Stimulated activated naive CD8-positive, alpha-beta T cell treated with anti-CD3 and anti-CD28 coated beads, Interleukin-15, amount 100 ng/mL, for 72 hours (primary cell): ENCODE measurements at regions not wholly inside any gene's neighbourhood (a gene's known extent, or its start where the extent isn't known, plus 50 kb on each side); places are given as distances from the start of the nearest gene placed in this dataset.
A peak's percentile ranks its signal among the peaks of the same experiment; 100 is the strongest.

Experiments
- ATAC-seq: fragments of 150-1000 bp; cut with Tn5 transposase; 2 replicates; pipeline ENCODE4 v1.10.0; 2021; ENCODE audit warnings: mild to moderate bottlenecking, moderate library complexity
- DNase-seq, 2 donors: peaks; one replicate each; pipeline ENCODE4 v3.0.0; 2021 to 2022
- H3K27ac Mint-ChIP-seq, 2 donors: one replicate each; pipeline ENCODE4 v1.8.0; 2022; ENCODE audit warnings: mild to moderate bottlenecking in 2 of 2, mixed read lengths in 2 of 2, moderate library complexity in 2 of 2
- H3K27me3 Mint-ChIP-seq: one replicate; pipeline ENCODE4 v1.8.0; 2022; ENCODE audit warnings: mixed read lengths
- H3K4me1 Mint-ChIP-seq: one replicate; pipeline ENCODE4 v1.8.0; 2022; ENCODE audit warnings: mild to moderate bottlenecking, mixed read lengths
- H3K4me3 Mint-ChIP-seq, 2 donors: one replicate each; pipeline ENCODE4 v1.8.0; 2022; ENCODE audit warnings: mild to moderate bottlenecking in 2 of 2, mixed read lengths in 2 of 2, moderate library complexity in 1 of 2
- H3K9me3 Mint-ChIP-seq, 2 donors: one replicate each; pipeline ENCODE4 v1.8.0; 2022; ENCODE audit warnings: mixed read lengths in 2 of 2

- Mint-ChIP-seq H3K4me3 (no peak overlapping the region), H3K27me3 (no peaks in the 10 kb centered on the region), H3K9me3 (no peaks in the 10 kb centered on the region), H3K4me1 (no peaks in the 10 kb centered on the region), H3K27ac (no peak overlapping the region)
- ATAC-seq (no peak), DNase-seq (no peak)
These were observed 75.5 kb downstream of the HMX1 start for GRCh38 chr4:8796096-8796495.

GRCh38 chr4:8795140-8795539 lies 76.5 kb downstream of the HMX1 start:
- Mint-ChIP-seq H3K27me3 (no peaks in the 10 kb centered on the region), H3K4me1 (no peaks in the 10 kb centered on the region), H3K9me3 (no peaks in the 10 kb centered on the region), H3K4me3 (no peak overlapping the region), H3K27ac (no peak overlapping the region)
- no peak for DNase-seq
- ATAC-seq, result no peak

- no peak overlapping the region for H3K4me3 Mint-ChIP-seq
- H3K4me1 Mint-ChIP-seq, result no peaks in the 10 kb centered on the region
- no peak for DNase-seq
- no peak overlapping the region for H3K27ac Mint-ChIP-seq
- ATAC-seq, result no peak
- no peaks in the 10 kb centered on the region for H3K27me3 Mint-ChIP-seq
- H3K9me3 Mint-ChIP-seq, result no peaks in the 10 kb centered on the region
These were observed 77.1 kb downstream of the HMX1 start for GRCh38 chr4:8794491-8794890.

GRCh38 chr4:8793571-8794160 lies 78.0 kb downstream of the HMX1 start:
- H3K4me3 Mint-ChIP-seq, result no peak overlapping the region
- DNase-seq (no peak), ATAC-seq (no peak)
- no peaks in the 10 kb centered on the region for H3K4me1 Mint-ChIP-seq
- H3K9me3 Mint-ChIP-seq, result no peaks in the 10 kb centered on the region
- H3K27ac Mint-ChIP-seq, result no peak overlapping the region
- no peaks in the 10 kb centered on the region for H3K27me3 Mint-ChIP-seq

GRCh38 chr4:8792491-8792890 lies 79.1 kb downstream of the HMX1 start:
- Mint-ChIP-seq H3K4me3 (no peak overlapping the region), H3K27ac (no peak overlapping the region), H3K9me3 (no peaks in the 10 kb centered on the region), H3K4me1 (no peaks in the 10 kb centered on the region), H3K27me3 (no peaks in the 10 kb centered on the region)
- ATAC-seq (peak; percentile 21), DNase-seq (no peak)

- no peak overlapping the region for H3K4me3 Mint-ChIP-seq
- no peaks in the 10 kb centered on the region for H3K27me3 Mint-ChIP-seq
- DNase-seq (no peak), ATAC-seq (no peak)
- H3K9me3 Mint-ChIP-seq, result no peaks in the 10 kb centered on the region
- H3K4me1 Mint-ChIP-seq, result no peaks in the 10 kb centered on the region
- no peak overlapping the region for H3K27ac Mint-ChIP-seq
These were observed 80.0 kb downstream of the HMX1 start for GRCh38 chr4:8791609-8792008.

- H3K27ac Mint-ChIP-seq, result no peak overlapping the region
- H3K9me3 Mint-ChIP-seq, result no peaks in the 10 kb centered on the region
- no peaks in the 10 kb centered on the region for H3K4me1 Mint-ChIP-seq
- ATAC-seq (no peak), DNase-seq (no peak)
- H3K4me3 Mint-ChIP-seq, result no peak overlapping the region
- no peaks in the 10 kb centered on the region for H3K27me3 Mint-ChIP-seq
These were observed 80.9 kb downstream of the HMX1 start for GRCh38 chr4:8790749-8791148.

- Mint-ChIP-seq H3K4me1 (no peaks in the 10 kb centered on the region), H3K27me3 (no peaks in the 10 kb centered on the region), H3K4me3 (no peak overlapping the region), H3K9me3 (no peaks in the 10 kb centered on the region), H3K27ac (no peak overlapping the region)
- ATAC-seq, result no peak
- no peak for DNase-seq
These were observed 83.5 kb downstream of the HMX1 start for GRCh38 chr4:8788174-8788573.

GRCh38 chr4:8786166-8786565 lies 85.5 kb downstream of the HMX1 start:
- H3K27ac Mint-ChIP-seq, result peak overlapping the region in 1 of 2 donors; percentile 42
- ATAC-seq (no peak), DNase-seq (no peak)
- H3K4me3 Mint-ChIP-seq, result no peak overlapping the region
- H3K4me1 Mint-ChIP-seq, result no peaks in the 10 kb centered on the region
- H3K9me3 Mint-ChIP-seq, result no peaks in the 10 kb centered on the region
- peaks cover 7% of the 10 kb centered on the region for H3K27me3 Mint-ChIP-seq

- H3K4me3 Mint-ChIP-seq, result no peak overlapping the region
- peaks cover 7% of the 10 kb centered on the region for H3K27me3 Mint-ChIP-seq
- DNase-seq, result no peak
- no peak for ATAC-seq
- H3K4me1 Mint-ChIP-seq, result no peaks in the 10 kb centered on the region
- peak overlapping the region in 1 of 2 donors; percentile 42 for H3K27ac Mint-ChIP-seq
- H3K9me3 Mint-ChIP-seq, result no peaks in the 10 kb centered on the region
These were observed 85.9 kb downstream of the HMX1 start for GRCh38 chr4:8785656-8786142.

- H3K27ac Mint-ChIP-seq, result no peak overlapping the region
- no peak for DNase-seq
- no peaks in the 10 kb centered on the region for H3K9me3 Mint-ChIP-seq
- no peak overlapping the region for H3K4me3 Mint-ChIP-seq
- ATAC-seq, result no peak
- peaks cover 7% of the 10 kb centered on the region for H3K27me3 Mint-ChIP-seq
- H3K4me1 Mint-ChIP-seq, result no peaks in the 10 kb centered on the region
These were observed 87.9 kb downstream of the HMX1 start for GRCh38 chr4:8783736-8784135.

- Mint-ChIP-seq H3K27me3 (peaks cover 7% of the 10 kb centered on the region), H3K4me1 (no peaks in the 10 kb centered on the region), H3K4me3 (no peak overlapping the region), H3K27ac (no peak overlapping the region), H3K9me3 (no peaks in the 10 kb centered on the region)
- no peak for ATAC-seq
- no peak for DNase-seq
These were observed 89.5 kb downstream of the HMX1 start for GRCh38 chr4:8782135-8782534.

GRCh38 chr4:8781641-8782040 lies 90.0 kb downstream of the HMX1 start:
- no peaks in the 10 kb centered on the region for H3K4me1 Mint-ChIP-seq
- peaks cover 7% of the 10 kb centered on the region for H3K27me3 Mint-ChIP-seq
- DNase-seq (no peak), ATAC-seq (no peak)
- H3K27ac Mint-ChIP-seq, result no peak overlapping the region
- no peak overlapping the region for H3K4me3 Mint-ChIP-seq
- no peaks in the 10 kb centered on the region for H3K9me3 Mint-ChIP-seq

GRCh38 chr4:8780596-8781368 lies 90.9 kb downstream of the HMX1 start:
- no peak overlapping the region for H3K4me3 Mint-ChIP-seq
- ATAC-seq, result no peak
- no peaks in the 10 kb centered on the region for H3K9me3 Mint-ChIP-seq
- H3K27me3 Mint-ChIP-seq, result peaks cover 7% of the 10 kb centered on the region
- no peak overlapping the region for H3K27ac Mint-ChIP-seq
- no peaks in the 10 kb centered on the region for H3K4me1 Mint-ChIP-seq
- DNase-seq, result no peak

- H3K4me3 Mint-ChIP-seq, result no peak overlapping the region
- no peak overlapping the region for H3K27ac Mint-ChIP-seq
- no peaks in the 10 kb centered on the region for H3K9me3 Mint-ChIP-seq
- H3K4me1 Mint-ChIP-seq, result no peaks in the 10 kb centered on the region
- ATAC-seq, result no peak
- DNase-seq, result no peak
- peaks cover 7% of the 10 kb centered on the region for H3K27me3 Mint-ChIP-seq
These were observed 91.6 kb downstream of the HMX1 start for GRCh38 chr4:8780086-8780485.

GRCh38 chr4:8779490-8779932 lies 92.1 kb downstream of the HMX1 start:
- Mint-ChIP-seq H3K27me3 (peaks cover 7% of the 10 kb centered on the region), H3K4me3 (no peak overlapping the region), H3K27ac (no peak overlapping the region), H3K4me1 (no peaks in the 10 kb centered on the region), H3K9me3 (no peaks in the 10 kb centered on the region)
- DNase-seq (no peak), ATAC-seq (no peak)
